ENCODE measurements at regions not wholly inside any gene's neighbourhood (a gene's known extent, or its start where the extent isn't known, plus 50 kb on each side); places are given as distances from the start of the nearest gene placed in this dataset.

DNA sequence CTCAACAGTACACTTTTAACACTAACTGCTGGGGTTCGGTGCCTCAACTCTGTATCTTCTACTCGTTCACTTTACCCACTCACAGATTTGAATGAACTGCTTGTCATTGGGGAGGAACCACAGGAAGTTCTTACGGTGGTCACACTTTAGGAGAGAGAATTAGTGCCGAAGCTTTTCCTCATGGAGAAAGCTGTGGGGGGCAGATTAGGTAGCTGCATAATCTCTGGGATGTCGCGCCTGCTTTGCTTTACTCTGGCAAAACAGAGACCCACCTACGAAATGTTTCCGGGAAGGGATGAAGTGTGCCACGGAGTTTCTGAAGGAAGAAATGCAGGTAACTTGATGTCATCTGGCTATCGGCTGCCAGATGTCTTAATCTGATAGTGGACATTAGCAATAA lies 949.7 kb upstream of the TENM3 start:
- TF ChIP-seq, protein P1, sequence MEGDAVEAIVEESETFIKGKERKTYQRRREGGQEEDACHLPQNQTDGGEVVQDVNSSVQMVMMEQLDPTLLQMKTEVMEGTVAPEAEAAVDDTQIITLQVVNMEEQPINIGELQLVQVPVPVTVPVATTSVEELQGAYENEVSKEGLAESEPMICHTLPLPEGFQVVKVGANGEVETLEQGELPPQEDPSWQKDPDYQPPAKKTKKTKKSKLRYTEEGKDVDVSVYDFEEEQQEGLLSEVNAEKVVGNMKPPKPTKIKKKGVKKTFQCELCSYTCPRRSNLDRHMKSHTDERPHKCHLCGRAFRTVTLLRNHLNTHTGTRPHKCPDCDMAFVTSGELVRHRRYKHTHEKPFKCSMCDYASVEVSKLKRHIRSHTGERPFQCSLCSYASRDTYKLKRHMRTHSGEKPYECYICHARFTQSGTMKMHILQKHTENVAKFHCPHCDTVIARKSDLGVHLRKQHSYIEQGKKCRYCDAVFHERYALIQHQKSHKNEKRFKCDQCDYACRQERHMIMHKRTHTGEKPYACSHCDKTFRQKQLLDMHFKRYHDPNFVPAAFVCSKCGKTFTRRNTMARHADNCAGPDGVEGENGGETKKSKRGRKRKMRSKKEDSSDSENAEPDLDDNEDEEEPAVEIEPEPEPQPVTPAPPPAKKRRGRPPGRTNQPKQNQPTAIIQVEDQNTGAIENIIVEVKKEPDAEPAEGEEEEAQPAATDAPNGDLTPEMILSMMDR (IDR thresholded peaks at IDR 0.05; ENCODE audit: low read length) = no peak
- TF ChIP-seq EZH2 (optimal IDR thresholded peaks at IDR 0.05; ENCODE audit: low read depth, low read length) (no peak), EZH2phosphoT487 (IDR thresholded peaks at IDR 0.05; ENCODE audit: low read length) (no peak)

Measured in MM.1S (cell line).